Renal pelvis (tissue), 1 donor: ENCODE measurements at regions not wholly inside any gene's neighbourhood (a gene's known extent, or its start where the extent isn't known, plus 50 kb on each side); places are given as distances from the start of the nearest gene placed in this dataset.

Experiments
- DNase-seq: peaks from one replicate; pipeline ENCODE4 v3.0.0-alpha.2; 2013

- DNase-seq, result no peak
Measured at GRCh38 chr9:10999646-11000045, 386.8 kb upstream of the PTPRD start.

GRCh38 chr9:11001546-11001945, 388.7 kb upstream of the PTPRD start:
- no peak for DNase-seq

- DNase-seq, result no peak
Measured at GRCh38 chr9:11002705-11003104, 389.9 kb upstream of the PTPRD start.

DNA sequence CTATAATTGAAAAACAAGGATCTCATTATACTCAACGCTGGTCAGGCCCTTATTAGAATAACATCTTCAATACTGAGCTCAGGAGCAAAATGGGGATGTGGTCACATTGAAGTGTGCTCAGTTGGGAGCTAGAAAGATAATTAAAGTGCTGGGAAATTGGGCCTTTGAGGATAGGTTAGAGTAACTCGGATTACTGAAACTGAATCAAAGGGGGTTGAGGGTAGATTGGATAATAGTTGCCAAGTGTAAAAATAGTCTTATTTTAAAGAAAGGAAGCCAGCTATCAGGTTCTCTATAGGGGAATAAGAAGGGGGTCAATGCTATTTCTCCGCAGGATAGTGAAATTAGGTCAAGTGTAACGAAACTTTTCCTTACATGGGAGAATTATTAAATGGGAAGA, 391.0 kb upstream of the PTPRD start:
- no peak for DNase-seq

GRCh38 chr9:11011696-11012095, 398.9 kb upstream of the PTPRD start:
- no peak for DNase-seq

DNA sequence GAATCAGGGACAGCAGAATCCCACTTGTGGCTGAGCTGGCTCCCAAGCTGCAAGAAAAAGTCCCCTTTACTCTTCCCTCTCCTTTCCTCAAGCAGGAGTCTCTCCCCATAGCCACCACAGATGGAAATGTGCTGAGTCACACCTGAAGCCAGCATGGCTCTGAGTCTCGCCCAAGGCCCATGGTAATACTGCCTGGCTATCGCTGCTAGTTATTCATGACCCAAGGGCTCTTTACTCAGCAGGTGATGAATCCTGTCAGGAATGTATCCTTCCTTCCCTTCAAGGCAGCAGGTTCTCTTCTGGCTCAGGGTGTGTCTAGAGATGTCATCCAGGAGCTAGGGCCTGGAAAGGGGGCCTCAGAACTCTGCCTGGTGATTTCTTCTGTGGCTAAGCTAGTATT, 403.3 kb upstream of the PTPRD start:
- DNase-seq, result no peak

DNA sequence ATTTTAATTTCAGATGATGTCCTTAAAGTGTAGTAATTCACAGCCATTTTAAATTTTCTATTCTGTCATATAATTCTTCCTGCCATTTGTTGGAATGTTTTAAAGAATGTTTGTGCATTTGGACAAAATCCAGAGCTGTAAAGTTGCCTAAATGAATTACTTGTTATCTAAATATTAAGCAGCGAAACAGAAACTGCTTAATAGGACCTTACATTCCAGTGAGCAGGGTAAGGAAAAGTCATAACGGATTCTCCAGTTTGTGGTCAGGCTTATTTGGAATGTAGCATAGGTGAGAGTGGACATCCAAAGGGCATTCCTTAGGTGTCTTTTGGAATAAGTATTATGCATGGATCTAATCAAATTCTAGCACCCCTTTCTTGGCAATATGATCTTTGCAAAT, 410.4 kb upstream of the PTPRD start:
- DNase-seq, result peak; percentile 5

DNA sequence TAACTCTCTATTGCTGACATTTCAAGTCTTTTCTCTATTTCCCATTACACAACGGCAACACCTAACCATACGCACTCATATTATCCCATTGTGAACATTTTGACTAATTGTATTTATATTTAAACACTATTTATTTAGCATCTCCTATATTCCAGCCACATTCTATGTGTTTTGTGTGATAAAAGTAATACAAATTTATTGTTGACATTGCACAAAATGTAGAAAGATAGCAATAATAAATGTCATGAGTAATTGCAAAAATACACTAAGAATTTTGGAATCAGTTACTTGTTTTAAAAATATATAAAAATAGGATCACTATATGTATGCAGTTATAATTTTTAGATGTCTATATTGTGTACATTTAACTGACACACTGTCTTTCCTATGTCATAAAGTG, 413.0 kb upstream of the PTPRD start:
- DNase-seq, result no peak

GRCh38 chr9:11038366-11038765, 425.6 kb upstream of the PTPRD start:
- DNase-seq, result no peak

DNA sequence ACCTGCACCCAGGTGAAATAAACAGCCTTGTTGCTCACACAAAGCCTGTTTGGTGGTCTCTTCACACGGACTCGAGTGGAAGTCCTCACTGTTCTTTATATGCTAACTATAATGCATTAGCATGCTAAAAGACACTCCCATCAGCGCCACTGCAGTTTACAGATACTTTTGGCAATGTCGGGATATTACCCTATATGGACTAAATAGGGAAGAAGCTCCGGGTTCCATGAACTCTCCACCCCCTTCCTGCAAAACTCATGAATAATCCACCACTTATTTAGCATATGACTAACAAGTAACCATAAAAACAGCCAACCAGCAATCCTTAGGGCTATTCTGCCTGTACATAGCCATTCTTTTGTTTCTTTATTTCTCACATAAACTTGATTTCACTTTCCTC, 426.2 kb upstream of the PTPRD start:
- DNase-seq, result no peak

- no peak for DNase-seq
Measured at GRCh38 chr9:11045589-11045988, 432.8 kb upstream of the PTPRD start.

DNA sequence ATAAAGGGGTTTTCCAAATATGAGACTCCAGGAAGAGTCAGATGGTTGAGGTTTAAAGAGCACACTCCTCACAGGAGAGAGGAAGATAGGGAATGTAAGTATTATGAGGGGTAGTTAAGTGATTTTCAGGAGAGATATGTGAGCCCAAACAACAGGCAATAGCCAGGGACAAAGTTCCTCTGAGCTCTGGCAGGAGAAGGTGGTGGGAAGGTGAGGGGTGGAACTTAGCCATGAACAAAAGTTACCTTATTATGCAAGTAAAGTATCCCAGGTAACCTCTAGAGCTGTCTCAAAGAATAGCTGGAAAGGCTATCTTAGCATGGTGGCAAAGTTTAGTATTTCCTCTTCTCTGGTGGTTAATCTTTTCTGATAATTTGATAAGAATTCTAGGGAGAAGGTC, 450.5 kb upstream of the PTPRD start:
- no peak for DNase-seq

DNA sequence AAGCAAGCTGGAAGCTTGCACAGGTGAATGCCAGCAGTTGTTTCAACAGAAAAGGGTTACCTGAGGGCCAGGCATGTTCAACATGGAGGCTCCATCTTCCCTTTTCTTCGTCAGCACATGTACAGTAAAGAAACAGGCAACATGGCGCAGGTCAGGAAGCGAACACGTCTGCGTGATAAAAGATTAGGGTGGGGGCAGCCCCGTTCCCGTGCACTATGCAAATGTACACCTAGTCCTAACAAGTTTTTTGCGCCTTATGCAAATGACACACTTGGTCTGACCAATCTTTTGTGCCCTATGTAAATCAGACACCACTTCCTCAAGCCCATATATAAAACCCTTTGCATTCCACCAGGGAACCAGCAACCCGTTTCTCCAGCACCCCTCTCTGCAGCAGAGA, 452.1 kb upstream of the PTPRD start:
- no peak for DNase-seq

DNA sequence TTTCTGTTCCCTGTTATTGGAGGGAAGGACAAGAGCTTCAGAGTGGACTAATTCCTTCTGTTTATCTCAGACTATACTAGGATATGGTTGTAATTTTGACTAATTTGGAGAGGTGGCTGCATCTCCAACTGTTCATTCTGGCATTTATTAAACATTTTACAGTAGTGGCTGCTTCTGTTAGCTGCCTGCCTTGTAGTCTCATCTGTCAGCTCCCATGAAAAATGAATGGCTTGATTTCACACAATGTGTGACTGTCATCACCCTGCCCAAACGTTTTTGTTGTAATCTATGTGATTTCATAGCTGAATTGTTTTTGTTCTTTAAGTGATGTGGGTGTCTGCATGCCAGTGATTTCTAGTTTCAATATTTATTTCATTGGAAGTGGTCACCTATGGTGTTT, 459.4 kb upstream of the PTPRD start:
- no peak for DNase-seq

DNA sequence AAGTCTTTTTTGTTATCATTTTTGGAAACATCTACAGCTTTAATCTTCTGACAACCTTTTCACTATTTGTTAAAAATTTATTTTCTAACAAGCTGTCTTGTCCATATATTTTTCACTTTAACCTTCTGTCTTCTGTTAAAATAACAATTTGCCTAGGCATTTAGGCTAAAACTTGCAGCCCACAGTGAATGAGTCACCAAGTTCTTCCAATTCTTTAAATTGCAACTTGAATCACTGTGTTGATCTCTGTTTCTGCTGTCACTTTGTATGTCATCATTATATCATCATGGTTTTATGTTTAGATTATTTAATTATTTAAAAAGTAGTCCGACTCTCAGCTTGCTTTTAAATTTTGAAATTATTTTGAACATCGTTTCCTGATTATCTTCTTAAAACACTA, 473.8 kb upstream of the PTPRD start:
- DNase-seq, result no peak

GRCh38 chr9:11088821-11089374, 476.1 kb upstream of the PTPRD start:
- no peak for DNase-seq

DNA sequence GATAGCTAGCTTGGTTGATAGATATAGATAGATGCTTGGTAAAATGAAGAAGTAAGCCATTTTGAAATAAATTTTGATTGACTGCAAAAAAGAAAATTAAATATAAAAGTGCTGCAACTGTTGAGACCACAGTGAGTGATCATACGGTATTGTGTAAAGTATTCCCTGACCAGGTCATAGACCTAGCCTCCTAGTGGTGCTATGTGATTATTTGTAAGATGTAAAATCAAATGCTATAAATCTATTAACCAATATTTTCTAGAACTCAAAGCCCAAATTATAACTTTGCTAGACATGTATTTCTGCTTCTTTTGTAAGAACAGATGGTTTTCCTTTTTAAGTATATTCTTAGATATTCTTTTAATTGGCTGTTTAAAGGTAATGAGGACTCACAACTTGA, 480.2 kb upstream of the PTPRD start:
- no peak for DNase-seq

- DNase-seq, result no peak
Measured at GRCh38 chr9:11097020-11097419, 484.2 kb upstream of the PTPRD start.

DNA sequence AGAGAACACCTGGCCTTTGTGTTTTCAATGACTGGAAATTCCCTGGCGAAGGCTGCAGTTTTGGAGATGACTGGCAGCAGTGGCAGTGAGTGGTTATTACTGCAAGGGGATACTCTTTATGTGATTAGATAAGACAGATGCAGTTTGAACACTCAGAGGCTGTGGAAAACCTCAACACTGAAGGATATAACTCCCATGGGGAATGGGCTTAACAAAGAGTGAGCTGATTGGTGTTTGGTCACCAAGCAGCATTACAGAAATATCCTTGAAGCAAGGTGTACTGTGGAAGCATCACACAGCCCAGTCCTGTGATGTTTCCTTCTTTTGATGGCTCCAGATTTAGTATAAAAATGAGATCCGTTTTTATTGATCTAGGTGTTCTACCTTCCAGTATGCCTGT, 490.7 kb upstream of the PTPRD start:
- no peak for DNase-seq

GRCh38 chr9:11107196-11107595, 494.4 kb upstream of the PTPRD start:
- DNase-seq, result no peak

- no peak for DNase-seq
Measured at GRCh38 chr9:11128156-11128555, 515.4 kb upstream of the PTPRD start.

DNA sequence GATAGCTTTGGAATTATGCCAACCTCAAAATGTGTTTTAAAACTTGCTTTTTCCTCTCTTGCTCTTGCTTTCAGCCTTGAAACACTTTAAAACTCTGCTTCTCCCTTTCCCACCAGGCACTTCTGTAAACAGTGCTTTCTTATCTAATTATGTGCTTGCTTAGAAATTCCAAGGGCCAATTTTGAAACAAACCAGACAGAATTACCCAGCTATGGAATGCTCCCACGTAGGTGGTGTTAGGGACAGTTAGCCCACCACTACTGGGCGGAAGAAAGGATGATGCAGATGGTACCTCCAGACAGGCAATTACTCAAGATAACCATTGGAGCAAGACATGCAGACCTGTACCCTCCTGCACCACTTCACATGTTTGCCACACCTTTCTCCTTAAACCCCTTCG, 523.0 kb upstream of the PTPRD start:
- no peak for DNase-seq

DNA sequence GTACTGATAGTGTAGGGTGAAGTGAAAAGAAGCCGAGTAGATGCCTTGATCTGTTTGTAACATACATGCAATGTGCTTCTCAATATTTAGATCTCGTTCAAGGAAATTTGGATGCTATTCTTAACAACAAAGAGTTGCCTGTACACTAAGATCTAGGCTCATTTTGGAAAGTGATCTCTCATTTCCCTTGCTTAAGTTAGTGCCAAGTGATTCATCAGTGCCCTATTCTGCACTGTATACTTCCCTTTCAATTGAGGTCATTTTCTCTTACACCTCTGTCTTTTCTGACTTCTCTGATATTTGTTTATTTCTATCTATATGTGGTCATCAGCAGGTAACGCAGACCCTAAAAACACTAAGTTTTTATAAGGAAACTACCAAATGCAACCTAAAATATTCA, 528.6 kb upstream of the PTPRD start:
- DNase-seq, result no peak

DNA sequence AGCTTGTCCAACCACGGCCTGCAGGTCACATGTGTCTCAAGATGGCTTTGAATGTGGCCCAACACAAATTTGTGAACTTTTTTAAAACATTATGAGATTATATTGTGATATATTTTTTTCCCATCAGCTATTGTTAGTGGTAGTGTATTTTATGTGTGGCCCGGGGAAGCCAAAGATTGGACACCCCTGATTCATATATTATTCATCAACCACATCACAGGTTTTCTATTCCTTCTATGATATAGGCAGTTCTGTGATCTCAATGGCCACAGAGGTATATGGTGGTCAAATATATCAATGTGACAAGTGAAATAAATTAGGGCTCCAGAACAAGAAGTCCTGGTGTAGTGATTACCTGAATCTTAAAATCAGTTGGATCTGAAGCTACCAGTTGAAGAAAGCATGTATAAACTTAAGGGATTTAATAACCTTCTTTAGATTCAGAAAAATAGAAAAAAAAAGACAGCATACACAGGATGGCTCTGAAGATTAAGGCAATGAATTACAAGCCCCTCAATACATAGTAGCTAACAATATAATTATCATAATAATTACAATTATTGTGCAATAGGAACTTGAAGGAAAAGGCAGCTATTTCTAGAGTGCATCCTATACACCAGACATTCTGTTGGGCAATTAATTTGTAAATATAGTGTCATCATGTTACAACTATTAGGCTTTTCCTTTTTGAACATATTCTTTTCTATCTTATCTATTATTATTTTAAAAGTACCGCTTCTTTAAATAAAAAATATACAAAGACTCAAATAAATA, 530.4 kb upstream of the PTPRD start:
- no peak for DNase-seq
